ENCODE measurements at regions not wholly inside any gene's neighbourhood (a gene's known extent, or its start where the extent isn't known, plus 50 kb on each side); places are given as distances from the start of the nearest gene placed in this dataset.

- peaks cover 3% of the 10 kb centered on the region for H3K4me1 Mint-ChIP-seq
- peaks cover 23% of the 10 kb centered on the region for H3K27me3 Mint-ChIP-seq
- H3K4me3 Mint-ChIP-seq = no peak overlapping the region
- peaks cover 2% of the 10 kb centered on the region for H3K36me3 Mint-ChIP-seq
- DNase-seq (ENCODE audit: low spot score in 2 of 2) (no peak), ATAC-seq (ENCODE audit: low read depth) (no peak)
- no peak overlapping the region for H3K27ac Mint-ChIP-seq
- no peaks in the 10 kb centered on the region for H3K9me3 Mint-ChIP-seq
Measured at GRCh38 chr17:36778448-36778847, 158.8 kb upstream of the LHX1 start.

- ATAC-seq (ENCODE audit: low read depth) = no peak
- Mint-ChIP-seq H3K4me1 (peaks cover 3% of the 10 kb centered on the region), H3K9me3 (no peaks in the 10 kb centered on the region), H3K36me3 (peaks cover 2% of the 10 kb centered on the region), H3K27ac (no peak overlapping the region), H3K27me3 (peaks cover 23% of the 10 kb centered on the region), H3K4me3 (no peak overlapping the region)
- no peak for DNase-seq (ENCODE audit: low spot score in 2 of 2)
Measured at GRCh38 chr17:36779550-36779949, 157.7 kb upstream of the LHX1 start.

GRCh38 chr17:36784633-36785032 lies 152.6 kb upstream of the LHX1 start:
- peaks cover 3% of the 10 kb centered on the region for H3K4me1 Mint-ChIP-seq
- H3K4me3 Mint-ChIP-seq = no peak overlapping the region
- peaks cover 6% of the 10 kb centered on the region for H3K9me3 Mint-ChIP-seq
- peaks cover 22% of the 10 kb centered on the region for H3K27me3 Mint-ChIP-seq
- ATAC-seq (ENCODE audit: low read depth) (no peak), DNase-seq (ENCODE audit: low spot score in 2 of 2) (no peak)
- H3K36me3 Mint-ChIP-seq = no peaks in the 10 kb centered on the region
- H3K27ac Mint-ChIP-seq = no peak overlapping the region

- no peaks in the 10 kb centered on the region for H3K36me3 Mint-ChIP-seq
- H3K27me3 Mint-ChIP-seq = peaks cover 25% of the 10 kb centered on the region
- H3K27ac Mint-ChIP-seq = no peak overlapping the region
- no peak overlapping the region for H3K4me3 Mint-ChIP-seq
- peaks cover 7% of the 10 kb centered on the region for H3K9me3 Mint-ChIP-seq
- H3K4me1 Mint-ChIP-seq = no peaks in the 10 kb centered on the region
- DNase-seq (ENCODE audit: low spot score in 2 of 2) (no peak), ATAC-seq (ENCODE audit: low read depth) (no peak)
Measured at GRCh38 chr17:36786867-36787266, 150.4 kb upstream of the LHX1 start.

GRCh38 chr17:36791150-36791941 lies 145.9 kb upstream of the LHX1 start:
- H3K4me3 Mint-ChIP-seq = no peak overlapping the region
- H3K9me3 Mint-ChIP-seq = peaks cover 10% of the 10 kb centered on the region
- H3K27ac Mint-ChIP-seq = no peak overlapping the region
- peaks cover 23% of the 10 kb centered on the region for H3K27me3 Mint-ChIP-seq
- DNase-seq (ENCODE audit: low spot score in 2 of 2) (no peak), ATAC-seq (ENCODE audit: low read depth) (no peak)
- no peaks in the 10 kb centered on the region for H3K4me1 Mint-ChIP-seq
- no peaks in the 10 kb centered on the region for H3K36me3 Mint-ChIP-seq

GRCh38 chr17:36791942-36792475 lies 145.3 kb upstream of the LHX1 start:
- ATAC-seq (ENCODE audit: low read depth) (no peak), DNase-seq (ENCODE audit: low spot score in 2 of 2) (no peak)
- Mint-ChIP-seq H3K4me1 (no peaks in the 10 kb centered on the region), H3K4me3 (no peak overlapping the region), H3K27me3 (peaks cover 19% of the 10 kb centered on the region), H3K36me3 (no peaks in the 10 kb centered on the region), H3K9me3 (peaks cover 6% of the 10 kb centered on the region), H3K27ac (no peak overlapping the region)

GRCh38 chr17:36792849-36793248 lies 144.4 kb upstream of the LHX1 start:
- no peaks in the 10 kb centered on the region for H3K4me1 Mint-ChIP-seq
- ATAC-seq (ENCODE audit: low read depth) = no peak
- DNase-seq (ENCODE audit: low spot score in 2 of 2) = no peak

GRCh38 chr17:36793976-36794375 lies 143.3 kb upstream of the LHX1 start:
- H3K36me3 Mint-ChIP-seq = peaks cover 3% of the 10 kb centered on the region
- no peak overlapping the region for H3K4me3 Mint-ChIP-seq
- no peaks in the 10 kb centered on the region for H3K4me1 Mint-ChIP-seq
- no peak overlapping the region for H3K27ac Mint-ChIP-seq
- H3K9me3 Mint-ChIP-seq = peaks cover 8% of the 10 kb centered on the region
- H3K27me3 Mint-ChIP-seq = peaks cover 18% of the 10 kb centered on the region
- ATAC-seq (ENCODE audit: low read depth) = no peak
- no peak for DNase-seq (ENCODE audit: low spot score in 2 of 2)

More at GRCh38 chr17:36792849-36793248, 144.4 kb upstream of the LHX1 start:
- Mint-ChIP-seq H3K36me3 (no peaks in the 10 kb centered on the region), H3K9me3 (peaks cover 6% of the 10 kb centered on the region), H3K27me3 (peaks cover 19% of the 10 kb centered on the region), H3K4me3 (no peak overlapping the region), H3K27ac (no peak overlapping the region)

- H3K4me1 Mint-ChIP-seq = no peaks in the 10 kb centered on the region
- H3K27ac Mint-ChIP-seq = no peak overlapping the region
- H3K36me3 Mint-ChIP-seq = no peaks in the 10 kb centered on the region
- peaks cover 24% of the 10 kb centered on the region for H3K27me3 Mint-ChIP-seq
- H3K4me3 Mint-ChIP-seq = no peak overlapping the region
- H3K9me3 Mint-ChIP-seq = no peaks in the 10 kb centered on the region
- DNase-seq (ENCODE audit: low spot score in 2 of 2) (no peak), ATAC-seq (ENCODE audit: low read depth) (no peak)
Measured at GRCh38 chr17:36807496-36808179, 129.6 kb upstream of the LHX1 start.

GRCh38 chr17:36808180-36808661 lies 129.1 kb upstream of the LHX1 start:
- Mint-ChIP-seq H3K36me3 (no peaks in the 10 kb centered on the region), H3K4me3 (no peak overlapping the region), H3K9me3 (no peaks in the 10 kb centered on the region), H3K27me3 (peaks cover 26% of the 10 kb centered on the region), H3K27ac (no peak overlapping the region), H3K4me1 (no peaks in the 10 kb centered on the region)
- no peak for DNase-seq (ENCODE audit: low spot score in 2 of 2)
- ATAC-seq (ENCODE audit: low read depth) = no peak

GRCh38 chr17:36812762-36813161 lies 124.5 kb upstream of the LHX1 start:
- H3K36me3 Mint-ChIP-seq = no peaks in the 10 kb centered on the region
- H3K9me3 Mint-ChIP-seq = no peaks in the 10 kb centered on the region
- no peak overlapping the region for H3K27ac Mint-ChIP-seq
- peaks cover 3% of the 10 kb centered on the region for H3K4me1 Mint-ChIP-seq
- H3K27me3 Mint-ChIP-seq = peaks cover 44% of the 10 kb centered on the region
- no peak overlapping the region for H3K4me3 Mint-ChIP-seq
- DNase-seq (ENCODE audit: low spot score in 2 of 2) (no peak), ATAC-seq (ENCODE audit: low read depth) (no peak)

GRCh38 chr17:36813357-36813756 lies 123.9 kb upstream of the LHX1 start:
- Mint-ChIP-seq H3K4me1 (peaks cover 3% of the 10 kb centered on the region), H3K9me3 (no peaks in the 10 kb centered on the region), H3K4me3 (no peak overlapping the region), H3K27ac (no peak overlapping the region), H3K36me3 (no peaks in the 10 kb centered on the region), H3K27me3 (peaks cover 44% of the 10 kb centered on the region)
- DNase-seq (ENCODE audit: low spot score in 2 of 2) = no peak
- ATAC-seq (ENCODE audit: low read depth) = no peak

GRCh38 chr17:36813957-36814563 lies 123.2 kb upstream of the LHX1 start:
- Mint-ChIP-seq H3K27ac (no peak overlapping the region), H3K27me3 (peaks cover 44% of the 10 kb centered on the region), H3K9me3 (no peaks in the 10 kb centered on the region), H3K36me3 (no peaks in the 10 kb centered on the region), H3K4me1 (peaks cover 3% of the 10 kb centered on the region), H3K4me3 (no peak overlapping the region)
- DNase-seq (ENCODE audit: low spot score in 2 of 2) (no peak), ATAC-seq (ENCODE audit: low read depth) (no peak)

- Mint-ChIP-seq H3K4me1 (peaks cover 3% of the 10 kb centered on the region), H3K27me3 (peaks cover 45% of the 10 kb centered on the region)
Measured at GRCh38 chr17:36814958-36815357, 122.3 kb upstream of the LHX1 start.

More at GRCh38 chr17:36814958-36815357, 122.3 kb upstream of the LHX1 start:
- ATAC-seq (ENCODE audit: low read depth) (no peak), DNase-seq (ENCODE audit: low spot score in 2 of 2) (no peak)
- H3K36me3 Mint-ChIP-seq = no peaks in the 10 kb centered on the region
- H3K27ac Mint-ChIP-seq = no peak overlapping the region
- no peaks in the 10 kb centered on the region for H3K9me3 Mint-ChIP-seq
- no peak overlapping the region for H3K4me3 Mint-ChIP-seq

Measured in memory B cell (primary cell).